ENCODE measurements at regions not wholly inside any gene's neighbourhood (a gene's known extent, or its start where the extent isn't known, plus 50 kb on each side); places are given as distances from the start of the nearest gene placed in this dataset.

DNA sequence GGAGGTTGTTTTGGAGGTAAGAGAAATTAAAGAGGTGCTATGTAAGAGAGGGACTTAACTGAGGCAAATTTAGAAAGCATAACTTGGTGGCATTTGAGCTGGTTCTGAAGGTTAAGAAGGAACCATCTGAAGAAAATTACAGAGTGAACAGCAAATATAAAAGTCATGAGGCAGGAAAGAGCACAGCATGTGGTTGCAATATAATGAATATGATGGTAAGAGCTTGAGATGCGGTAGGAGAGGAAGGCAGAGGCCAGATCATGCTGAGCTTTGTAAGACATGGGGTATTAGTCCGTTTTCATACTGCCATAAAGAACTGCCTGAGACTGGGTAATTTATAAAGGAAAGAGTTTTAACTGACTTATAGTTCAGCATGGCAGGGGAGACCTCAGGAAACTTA is 279.1 kb downstream of the UTRN start:
- TF ChIP-seq ZNF396 (CRISPR knock-in tag; IDR thresholded peaks at IDR 0.05; ENCODE audit: borderline replicate concordance) (no peak), SOX15 (CRISPR knock-in tag; IDR thresholded peaks at IDR 0.05) (no peak), USF2 (CRISPR knock-in tag; IDR thresholded peaks at IDR 0.05) (no peak)
- H3K27me3 Mint-ChIP-seq (ENCODE audit: low read depth): no peaks in the 10 kb centered on the region
- H3K27ac Mint-ChIP-seq: no peak overlapping the region
- peaks cover 13% of the 10 kb centered on the region for H3K36me3 Mint-ChIP-seq
- no peak for DNase-seq (ENCODE audit: low spot score)
- ChIA-PET CTCF (interaction anchor here (0.9 kb wide), 1 partner anchor 13 kb away, joined by 3 read pairs; no protein-coding TSS in a partner anchor), POLR2A (interaction anchor here (0.6 kb wide), 1 partner anchor 668 kb away, joined by 3 read pairs; no protein-coding TSS in a partner anchor)
- no peak overlapping the region for H3K4me3 Mint-ChIP-seq
- H3K9me3 Mint-ChIP-seq: peaks cover 3% of the 10 kb centered on the region; the same call in 1 of the 2 replicates
- H3K4me1 Mint-ChIP-seq: no peaks in the 10 kb centered on the region
- no peak for ATAC-seq

DNA sequence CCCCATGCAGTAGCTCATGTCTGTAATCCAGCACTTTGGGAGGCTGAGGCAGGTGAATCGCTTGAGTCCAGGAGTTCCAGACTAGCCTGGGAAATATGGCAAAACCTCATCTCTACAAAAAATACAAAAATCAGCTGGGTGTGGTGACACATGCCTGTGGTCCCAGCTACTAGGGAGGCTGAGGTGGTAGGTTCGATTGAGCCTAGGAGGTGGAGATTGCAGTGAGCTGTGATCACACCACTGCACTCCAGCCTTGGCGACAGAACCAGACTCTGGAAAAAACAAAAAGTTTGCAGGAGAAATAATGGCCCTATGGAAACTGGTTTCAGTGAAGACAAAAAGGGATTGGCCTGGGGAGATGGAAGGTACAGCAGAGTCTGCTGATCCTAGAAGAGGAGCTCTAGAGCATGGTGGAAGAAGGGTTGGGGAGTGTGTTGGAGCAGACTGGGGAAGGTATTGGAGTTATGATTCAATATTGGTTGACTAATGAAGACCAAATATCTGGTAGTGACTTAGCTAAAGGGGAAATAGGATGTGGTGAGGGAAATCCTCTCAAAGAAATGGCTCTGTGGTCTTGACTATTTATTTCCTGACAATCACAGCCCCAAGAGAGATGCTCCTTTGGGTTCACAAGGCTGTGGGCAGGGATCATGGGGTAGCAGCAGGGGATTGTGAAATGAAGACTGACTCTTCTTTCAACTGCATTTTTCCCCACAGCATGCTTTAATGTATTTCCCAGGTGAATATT is 281.9 kb downstream of the UTRN start:
- DNase-seq (ENCODE audit: low spot score) (no peak), ATAC-seq (no peak)
- ChIA-PET POLR2A (no interaction called here), CTCF (no interaction called here)
- TF ChIP-seq, protein P1, sequence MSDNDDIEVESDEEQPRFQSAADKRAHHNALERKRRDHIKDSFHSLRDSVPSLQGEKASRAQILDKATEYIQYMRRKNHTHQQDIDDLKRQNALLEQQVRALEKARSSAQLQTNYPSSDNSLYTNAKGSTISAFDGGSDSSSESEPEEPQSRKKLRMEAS (CRISPR knock-in tag; IDR thresholded peaks at IDR 0.05): no peak
- TF ChIP-seq, protein P2, sequence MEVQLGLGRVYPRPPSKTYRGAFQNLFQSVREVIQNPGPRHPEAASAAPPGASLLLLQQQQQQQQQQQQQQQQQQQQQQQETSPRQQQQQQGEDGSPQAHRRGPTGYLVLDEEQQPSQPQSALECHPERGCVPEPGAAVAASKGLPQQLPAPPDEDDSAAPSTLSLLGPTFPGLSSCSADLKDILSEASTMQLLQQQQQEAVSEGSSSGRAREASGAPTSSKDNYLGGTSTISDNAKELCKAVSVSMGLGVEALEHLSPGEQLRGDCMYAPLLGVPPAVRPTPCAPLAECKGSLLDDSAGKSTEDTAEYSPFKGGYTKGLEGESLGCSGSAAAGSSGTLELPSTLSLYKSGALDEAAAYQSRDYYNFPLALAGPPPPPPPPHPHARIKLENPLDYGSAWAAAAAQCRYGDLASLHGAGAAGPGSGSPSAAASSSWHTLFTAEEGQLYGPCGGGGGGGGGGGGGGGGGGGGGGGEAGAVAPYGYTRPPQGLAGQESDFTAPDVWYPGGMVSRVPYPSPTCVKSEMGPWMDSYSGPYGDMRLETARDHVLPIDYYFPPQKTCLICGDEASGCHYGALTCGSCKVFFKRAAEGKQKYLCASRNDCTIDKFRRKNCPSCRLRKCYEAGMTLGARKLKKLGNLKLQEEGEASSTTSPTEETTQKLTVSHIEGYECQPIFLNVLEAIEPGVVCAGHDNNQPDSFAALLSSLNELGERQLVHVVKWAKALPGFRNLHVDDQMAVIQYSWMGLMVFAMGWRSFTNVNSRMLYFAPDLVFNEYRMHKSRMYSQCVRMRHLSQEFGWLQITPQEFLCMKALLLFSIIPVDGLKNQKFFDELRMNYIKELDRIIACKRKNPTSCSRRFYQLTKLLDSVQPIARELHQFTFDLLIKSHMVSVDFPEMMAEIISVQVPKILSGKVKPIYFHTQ (CRISPR knock-in tag; IDR thresholded peaks at IDR 0.05): no peak
- TF ChIP-seq, protein P3, sequence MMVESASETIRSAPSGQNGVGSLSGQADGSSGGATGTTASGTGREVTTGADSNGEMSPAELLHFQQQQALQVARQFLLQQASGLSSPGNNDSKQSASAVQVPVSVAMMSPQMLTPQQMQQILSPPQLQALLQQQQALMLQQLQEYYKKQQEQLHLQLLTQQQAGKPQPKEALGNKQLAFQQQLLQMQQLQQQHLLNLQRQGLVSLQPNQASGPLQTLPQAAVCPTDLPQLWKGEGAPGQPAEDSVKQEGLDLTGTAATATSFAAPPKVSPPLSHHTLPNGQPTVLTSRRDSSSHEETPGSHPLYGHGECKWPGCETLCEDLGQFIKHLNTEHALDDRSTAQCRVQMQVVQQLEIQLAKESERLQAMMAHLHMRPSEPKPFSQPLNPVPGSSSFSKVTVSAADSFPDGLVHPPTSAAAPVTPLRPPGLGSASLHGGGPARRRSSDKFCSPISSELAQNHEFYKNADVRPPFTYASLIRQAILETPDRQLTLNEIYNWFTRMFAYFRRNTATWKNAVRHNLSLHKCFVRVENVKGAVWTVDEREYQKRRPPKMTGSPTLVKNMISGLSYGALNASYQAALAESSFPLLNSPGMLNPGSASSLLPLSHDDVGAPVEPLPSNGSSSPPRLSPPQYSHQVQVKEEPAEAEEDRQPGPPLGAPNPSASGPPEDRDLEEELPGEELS (CRISPR knock-in tag; IDR thresholded peaks at IDR 0.05): no peak
- no peak for TF ChIP-seq TEAD4 (CRISPR knock-in tag; IDR thresholded peaks at IDR 0.05)
- no peak for TF ChIP-seq IRF1 (CRISPR knock-in tag; IDR thresholded peaks at IDR 0.05)
- no peak for TF ChIP-seq ZBTB21 (CRISPR knock-in tag; IDR thresholded peaks at IDR 0.05; ENCODE audit: borderline replicate concordance)
- TF ChIP-seq SOX15 (CRISPR knock-in tag; IDR thresholded peaks at IDR 0.05): no peak
- no peak for TF ChIP-seq ZNF281 (CRISPR knock-in tag; IDR thresholded peaks at IDR 0.05)
- TF ChIP-seq, protein P4, sequence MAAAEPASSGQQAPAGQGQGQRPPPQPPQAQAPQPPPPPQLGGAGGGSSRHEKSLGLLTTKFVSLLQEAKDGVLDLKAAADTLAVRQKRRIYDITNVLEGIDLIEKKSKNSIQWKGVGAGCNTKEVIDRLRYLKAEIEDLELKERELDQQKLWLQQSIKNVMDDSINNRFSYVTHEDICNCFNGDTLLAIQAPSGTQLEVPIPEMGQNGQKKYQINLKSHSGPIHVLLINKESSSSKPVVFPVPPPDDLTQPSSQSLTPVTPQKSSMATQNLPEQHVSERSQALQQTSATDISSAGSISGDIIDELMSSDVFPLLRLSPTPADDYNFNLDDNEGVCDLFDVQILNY (CRISPR knock-in tag; IDR thresholded peaks at IDR 0.05): no peak
- Mint-ChIP-seq H3K36me3 (peaks cover 11% of the 10 kb centered on the region), H3K27me3 (ENCODE audit: low read depth) (no peaks in the 10 kb centered on the region), H3K4me1 (no peaks in the 10 kb centered on the region), H3K27ac (no peak overlapping the region), H3K9me3 (peaks cover 3% of the 10 kb centered on the region; the same call in 1 of the 2 replicates), H3K4me3 (no peak overlapping the region)

Data from WTC11 (cell line).